Keratinocyte (primary cell): ENCODE measurements at regions not wholly inside any gene's neighbourhood (a gene's known extent, or its start where the extent isn't known, plus 50 kb on each side); places are given as distances from the start of the nearest gene placed in this dataset.

Experiments
- DNase-seq: peaks from one replicate; pipeline ENCODE4 v3.0.0-alpha.2; 2011; ENCODE audit warnings: low read depth, missing footprints, low spot score
- FAIRE-seq: peaks from 2 replicates; lab custom pipeline; 2011; peaks lifted over from hg19 to GRCh38; lab: Jason Lieb, UNC
- H2AFZ ChIP-seq: 2 replicates; pipeline ENCODE4 v1.6.0; 2012; ENCODE audit warnings: low read length, control low read depth, inconsistent platforms; ENCODE audit not compliant: control insufficient read depth
- H3K27ac ChIP-seq: 2 replicates; pipeline ENCODE4 v1.5.1; 2011; ENCODE audit warnings: low read length; ENCODE audit not compliant: control insufficient read depth, insufficient read depth
- H3K27me3 ChIP-seq: 3 replicates; pipeline ENCODE4 v1.6.0; 2011; ENCODE audit warnings: low read length; ENCODE audit not compliant: control insufficient read depth, insufficient read depth; ENCODE audit errors: extremely low read depth
- H3K36me3 ChIP-seq, 2 experiments: 2 replicates in 1 of 2; 3 replicates in 1 of 2; pipeline ENCODE4 v1.5.1; 2011; ENCODE audit warnings: low read length in 2 of 2, mild to moderate bottlenecking in 1 of 2; ENCODE audit not compliant: control insufficient read depth in 2 of 2, insufficient read depth in 2 of 2; ENCODE audit errors: extremely low read depth in 1 of 2
- H3K4me1 ChIP-seq: 3 replicates; pipeline ENCODE4 v1.5.1; 2011; ENCODE audit warnings: low read length; ENCODE audit not compliant: control insufficient read depth, insufficient read depth; ENCODE audit errors: extremely low read depth
- H3K4me2 ChIP-seq: 3 replicates; pipeline ENCODE4 v1.6.0; 2011; ENCODE audit warnings: low read depth, low read length; ENCODE audit not compliant: control insufficient read depth, insufficient read depth; ENCODE audit errors: extremely low read depth
- H3K4me3 ChIP-seq, 3 experiments: fragments of 200-600 bp in 1 of 3; sonication (generic) in 1 of 3; 2 replicates in 2 of 3; 3 replicates in 1 of 3; pipeline ENCODE4 v1.5.1; 2011 to 2016; ENCODE audit warnings: low read length in 3 of 3, mild to moderate bottlenecking in 3 of 3, control low read depth in 2 of 3, inconsistent platforms in 1 of 3, low read depth in 1 of 3, mixed read lengths in 1 of 3, mixed run types in 1 of 3, moderate library complexity in 1 of 3; ENCODE audit not compliant: control insufficient read depth in 2 of 3, insufficient read depth in 2 of 3; ENCODE audit errors: extremely low read depth in 1 of 3
- H3K79me2 ChIP-seq: 2 replicates; pipeline ENCODE4 v1.6.0; 2012; ENCODE audit warnings: low read length; ENCODE audit not compliant: control insufficient read depth, insufficient read depth
- H3K9ac ChIP-seq: 3 replicates; pipeline ENCODE4 v1.6.0; 2011; ENCODE audit warnings: low read length; ENCODE audit not compliant: control insufficient read depth, insufficient read depth; ENCODE audit errors: extremely low read depth
- H3K9me1 ChIP-seq: 3 replicates; pipeline ENCODE4 v1.6.0; 2011; ENCODE audit warnings: low read length; ENCODE audit not compliant: control insufficient read depth, insufficient read depth; ENCODE audit errors: extremely low read depth
- H3K9me3 ChIP-seq: 2 replicates; pipeline ENCODE4 v1.5.1; 2012; ENCODE audit warnings: low read depth, low read length; ENCODE audit not compliant: control insufficient read depth
- H4K20me1 ChIP-seq: 3 replicates; pipeline ENCODE4 v1.6.0; 2011; ENCODE audit warnings: low read length; ENCODE audit not compliant: control insufficient read depth, insufficient read depth; ENCODE audit errors: extremely low read depth
- CTCF ChIP-seq, 3 experiments: IDR thresholded peaks in 1 of 3; conservative IDR thresholded peaks in 1 of 3; optimal IDR thresholded peaks in 1 of 3; 2 replicates in 2 of 3; 3 replicates in 1 of 3; pipeline versions ENCODE3 to v1.5.1; 2011; ENCODE audit warnings: low read length in 3 of 3, mild to moderate bottlenecking in 3 of 3, moderate library complexity in 2 of 3, control low read depth in 1 of 3, inconsistent platforms in 1 of 3; ENCODE audit not compliant: insufficient read depth in 2 of 3; ENCODE audit errors: extremely low read depth in 1 of 3
- EZH2 ChIP-seq: IDR thresholded peaks from one replicate; pipeline ENCODE4 v1.6.1; 2012; ENCODE audit warnings: inconsistent platforms, mild to moderate bottlenecking, low read length, moderate library complexity
- dilution Hi-C: fragments of 300-500 bp; cut with MboI; formaldehyde crosslinking; loops from one replicate; pipeline ENCODE4 v1.7.0; 2020; ENCODE audit warnings: low sequenced_read_pairs; ENCODE audit not compliant: extremely low pct_ligation_motif_present

DNA sequence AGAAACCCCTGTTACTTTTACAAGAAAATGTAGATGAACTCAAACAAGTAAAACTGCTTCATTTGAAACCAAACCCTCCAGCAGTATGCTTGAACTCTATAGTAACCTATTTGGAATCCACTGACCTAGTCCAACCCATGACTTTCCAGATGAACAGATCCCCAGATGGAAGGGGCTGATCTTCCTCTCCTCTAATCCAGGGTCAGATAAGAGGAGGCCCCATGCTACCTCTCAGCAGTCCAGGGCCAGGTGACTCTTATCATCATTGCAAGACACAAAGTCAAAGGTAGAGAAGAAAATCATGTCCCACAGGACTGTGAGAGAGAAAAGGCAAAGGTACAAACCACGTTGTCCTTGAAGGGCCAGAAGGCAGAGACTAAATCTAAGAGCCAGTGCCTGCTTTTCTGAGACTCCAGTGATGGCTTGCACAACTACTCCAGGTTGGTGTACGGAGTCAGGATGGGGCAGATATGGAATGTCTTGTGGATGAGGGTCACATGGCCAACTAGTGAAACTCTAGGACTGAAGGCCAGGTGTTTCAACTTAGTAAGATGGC is 81.4 kb upstream of the MYLIP start:
- no peak for FAIRE-seq
- no peaks in the 10 kb centered on the region for H3K79me2 ChIP-seq
- no peak overlapping the region for H3K27ac ChIP-seq
- no peak overlapping the region for H3K9ac ChIP-seq
- H3K9me1 ChIP-seq, result no peaks in the 10 kb centered on the region
- no peak overlapping the region for H3K4me3 ChIP-seq
- no peaks in the 10 kb centered on the region for H4K20me1 ChIP-seq
- dilution Hi-C loops, result no loop called here
- H2AFZ ChIP-seq, result no peak overlapping the region
- H3K4me2 ChIP-seq, result no peak overlapping the region
- H3K4me1 ChIP-seq, result peaks cover 4% of the 10 kb centered on the region
- H3K9me3 ChIP-seq, result no peaks in the 10 kb centered on the region
- no peaks in the 10 kb centered on the region for H3K27me3 ChIP-seq
- DNase-seq, result no peak
- H3K36me3 ChIP-seq, result no peaks in the 10 kb centered on the region
- TF ChIP-seq EZH2 (no peak), CTCF (optimal IDR thresholded peaks at IDR 0.05 in 1 of 3, IDR thresholded peaks at IDR 0.05 in 1 of 3, conservative IDR thresholded peaks at IDR 0.05 in 1 of 3; ENCODE audit: extremely low read depth in 1 of 3, insufficient read depth in 2 of 3, low read length in 3 of 3) (no peak)

DNA sequence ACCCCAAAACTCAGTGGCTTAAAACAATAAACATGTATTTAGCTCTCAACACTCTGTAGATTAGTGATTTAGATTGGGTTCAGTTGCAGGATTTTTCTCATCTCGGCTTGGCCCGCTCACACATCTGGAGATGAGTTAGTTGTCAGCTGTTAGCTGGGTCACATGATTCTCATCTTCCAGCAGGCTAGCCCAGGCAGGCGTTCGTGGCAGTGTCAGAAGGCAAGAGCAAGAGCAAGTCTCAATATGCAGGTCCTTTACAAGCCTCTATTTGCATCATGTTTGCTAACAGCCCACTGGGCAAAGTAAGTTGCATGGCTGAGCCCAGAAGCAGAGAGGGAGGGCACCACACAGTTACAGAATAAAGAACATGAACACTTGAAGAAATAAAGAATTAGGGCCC is 83.6 kb upstream of the MYLIP start:
- no peak overlapping the region for H3K9ac ChIP-seq
- H3K27ac ChIP-seq, result no peak overlapping the region
- H3K79me2 ChIP-seq, result no peaks in the 10 kb centered on the region
- H3K36me3 ChIP-seq, result no peaks in the 10 kb centered on the region
- H3K4me3 ChIP-seq, result no peak overlapping the region
- dilution Hi-C loops, result no loop called here
- H3K27me3 ChIP-seq, result no peaks in the 10 kb centered on the region
- DNase-seq, result no peak
- H3K9me1 ChIP-seq, result no peaks in the 10 kb centered on the region
- FAIRE-seq, result peak; percentile 75
- no peak overlapping the region for H3K4me2 ChIP-seq
- peak overlapping the region; percentile 35 for H2AFZ ChIP-seq
- H4K20me1 ChIP-seq, result no peaks in the 10 kb centered on the region
- no peak for TF ChIP-seq CTCF (optimal IDR thresholded peaks at IDR 0.05 in 1 of 3, IDR thresholded peaks at IDR 0.05 in 1 of 3, conservative IDR thresholded peaks at IDR 0.05 in 1 of 3; ENCODE audit: extremely low read depth in 1 of 3, insufficient read depth in 2 of 3, low read length in 3 of 3)
- no peak for TF ChIP-seq EZH2
- H3K4me1 ChIP-seq, result peaks cover 4% of the 10 kb centered on the region
- no peaks in the 10 kb centered on the region for H3K9me3 ChIP-seq
